ENCODE measurements at regions not wholly inside any gene's neighbourhood (a gene's known extent, or its start where the extent isn't known, plus 50 kb on each side); places are given as distances from the start of the nearest gene placed in this dataset.
"Not testable (repeated sequence)": the region's sequence is repeated elsewhere in the genome, so short reads cannot be mapped to it uniquely, and the experiment has no call there.

GRCh38 chr3:61435361-61435760 lies 126.0 kb upstream of the PTPRG start:
- not testable (repeated sequence) for H3K4me3 ChIP-seq (ENCODE audit: low read depth, low read length); DNase-seq (ENCODE audit: low read depth)

GRCh38 chr3:61438253-61439121 lies 122.9 kb upstream of the PTPRG start:
- DNase-seq (ENCODE audit: low read depth), result no peak
- H3K4me3 ChIP-seq (ENCODE audit: low read depth, low read length), result no peak overlapping the region

GRCh38 chr3:61439122-61439458 lies 122.3 kb upstream of the PTPRG start:
- DNase-seq (ENCODE audit: low read depth), result no peak

GRCh38 chr3:61442696-61443095 lies 118.7 kb upstream of the PTPRG start:
- DNase-seq (ENCODE audit: low read depth), result no peak
- H3K4me3 ChIP-seq (ENCODE audit: low read depth, low read length), result no peak overlapping the region

More at GRCh38 chr3:61439122-61439458, 122.3 kb upstream of the PTPRG start:
- H3K4me3 ChIP-seq (ENCODE audit: low read depth, low read length), result no peak overlapping the region

- no peak overlapping the region for H3K4me3 ChIP-seq (ENCODE audit: low read depth, low read length)
- DNase-seq (ENCODE audit: low read depth), result no peak
These were observed 117.5 kb upstream of the PTPRG start for GRCh38 chr3:61443886-61444285.

GRCh38 chr3:61444782-61445181 lies 116.6 kb upstream of the PTPRG start:
- H3K4me3 ChIP-seq (ENCODE audit: low read depth, low read length), result no peak overlapping the region

GRCh38 chr3:61445924-61446323 lies 115.4 kb upstream of the PTPRG start:
- H3K4me3 ChIP-seq (ENCODE audit: low read depth, low read length), result no peak overlapping the region
- DNase-seq (ENCODE audit: low read depth), result no peak

More at GRCh38 chr3:61444782-61445181, 116.6 kb upstream of the PTPRG start:
- DNase-seq (ENCODE audit: low read depth), result no peak

GRCh38 chr3:61446341-61446740 lies 115.0 kb upstream of the PTPRG start:
- H3K4me3 ChIP-seq (ENCODE audit: low read depth, low read length), result no peak overlapping the region
- DNase-seq (ENCODE audit: low read depth), result no peak

GRCh38 chr3:61448378-61448777 lies 113.0 kb upstream of the PTPRG start:
- no peak for DNase-seq (ENCODE audit: low read depth)
- no peak overlapping the region for H3K4me3 ChIP-seq (ENCODE audit: low read depth, low read length)

GRCh38 chr3:61449327-61450040 lies 111.9 kb upstream of the PTPRG start:
- H3K4me3 ChIP-seq (ENCODE audit: low read depth, low read length), result no peak overlapping the region
- DNase-seq (ENCODE audit: low read depth), result no peak

GRCh38 chr3:61450866-61451265 lies 110.5 kb upstream of the PTPRG start:
- H3K4me3 ChIP-seq (ENCODE audit: low read depth, low read length), result no peak overlapping the region

GRCh38 chr3:61451841-61452240 lies 109.5 kb upstream of the PTPRG start:
- H3K4me3 ChIP-seq (ENCODE audit: low read depth, low read length), result no peak overlapping the region
- DNase-seq (ENCODE audit: low read depth), result no peak

More at GRCh38 chr3:61450866-61451265, 110.5 kb upstream of the PTPRG start:
- no peak for DNase-seq (ENCODE audit: low read depth)

GRCh38 chr3:61452535-61453090 lies 108.8 kb upstream of the PTPRG start:
- H3K4me3 ChIP-seq (ENCODE audit: low read depth, low read length), result no peak overlapping the region
- no peak for DNase-seq (ENCODE audit: low read depth)

GRCh38 chr3:61454006-61454585 lies 107.3 kb upstream of the PTPRG start:
- DNase-seq (ENCODE audit: low read depth), result no peak

GRCh38 chr3:61454801-61455200 lies 106.6 kb upstream of the PTPRG start:
- no peak for DNase-seq (ENCODE audit: low read depth)
- no peak overlapping the region for H3K4me3 ChIP-seq (ENCODE audit: low read depth, low read length)

More at GRCh38 chr3:61454006-61454585, 107.3 kb upstream of the PTPRG start:
- H3K4me3 ChIP-seq (ENCODE audit: low read depth, low read length), result no peak overlapping the region

- no peak overlapping the region for H3K4me3 ChIP-seq (ENCODE audit: low read depth, low read length)
- no peak for DNase-seq (ENCODE audit: low read depth)
These were observed 100.7 kb upstream of the PTPRG start for GRCh38 chr3:61460636-61461035.

- H3K4me3 ChIP-seq (ENCODE audit: low read depth, low read length), result no peak overlapping the region
- no peak for DNase-seq (ENCODE audit: low read depth)
These were observed 98.2 kb upstream of the PTPRG start for GRCh38 chr3:61463191-61463590.

- DNase-seq (ENCODE audit: low read depth), result no peak
- H3K4me3 ChIP-seq (ENCODE audit: low read depth, low read length), result no peak overlapping the region
These were observed 96.7 kb upstream of the PTPRG start for GRCh38 chr3:61464518-61465140.

- no peak for DNase-seq (ENCODE audit: low read depth)
- H3K4me3 ChIP-seq (ENCODE audit: low read depth, low read length), result no peak overlapping the region
These were observed 95.0 kb upstream of the PTPRG start for GRCh38 chr3:61466357-61466756.

- no peak for DNase-seq (ENCODE audit: low read depth)
- no peak overlapping the region for H3K4me3 ChIP-seq (ENCODE audit: low read depth, low read length)
These were observed 77.4 kb upstream of the PTPRG start for GRCh38 chr3:61483997-61484396.

Measured in skeletal muscle cell (primary cell).